Choroid plexus epithelial cell (primary cell): ENCODE measurements at regions not wholly inside any gene's neighbourhood (a gene's known extent, or its start where the extent isn't known, plus 50 kb on each side); places are given as distances from the start of the nearest gene placed in this dataset.
A peak's percentile ranks its signal among the peaks of the same experiment; 100 is the strongest.
"Not testable (repeated sequence)": the region's sequence is repeated elsewhere in the genome, so short reads cannot be mapped to it uniquely, and the experiment has no call there.

Experiments
- DNase-seq: peaks from one replicate; pipeline ENCODE4 v3.0.0-alpha.2; 2010; ENCODE audit warnings: low read depth
- H3K4me3 ChIP-seq: 2 replicates; pipeline ENCODE4 v1.5.1; 2011; ENCODE audit warnings: low read depth, mild to moderate bottlenecking, control low read depth, low read length, moderate library complexity
- TF ChIP-seq, protein P1 (sequence below): conservative IDR thresholded peaks from 2 replicates; pipeline ENCODE4 v1.5.1; 2011; ENCODE audit warnings: low read depth, mild to moderate bottlenecking, control low read depth, inconsistent platforms, low read length, moderate library complexity

DNA sequence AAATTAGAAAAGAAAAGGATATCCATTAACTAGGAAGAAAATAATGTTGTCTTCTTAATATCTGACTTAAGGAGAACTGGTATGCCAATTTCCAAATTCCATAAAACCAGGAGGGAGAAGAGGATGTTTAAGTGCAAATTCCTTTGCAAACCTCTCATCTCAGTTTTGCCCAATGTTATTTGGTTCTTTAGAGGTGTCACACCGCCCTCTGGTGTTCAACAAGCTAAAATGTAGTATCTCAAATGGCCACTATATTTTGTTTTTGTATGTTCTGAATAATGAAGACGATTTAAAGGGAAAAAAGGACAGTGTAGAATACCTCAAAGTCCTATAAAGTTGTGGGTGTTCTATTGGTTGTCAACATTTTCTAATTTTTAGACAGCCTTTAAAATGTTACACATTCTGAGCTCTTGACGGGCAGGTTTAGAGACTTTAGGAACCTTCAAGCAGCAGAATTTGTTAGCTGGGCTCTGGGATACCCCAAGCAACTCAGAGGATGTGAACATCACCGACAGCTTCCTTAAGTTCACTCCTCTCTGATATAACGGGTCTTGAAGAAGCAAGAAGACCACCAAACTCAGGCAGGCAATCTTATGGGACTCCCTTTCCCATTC, 458.3 kb downstream of the MFSD1 start:
- peak; percentile 89 for DNase-seq
- TF ChIP-seq, protein P1, sequence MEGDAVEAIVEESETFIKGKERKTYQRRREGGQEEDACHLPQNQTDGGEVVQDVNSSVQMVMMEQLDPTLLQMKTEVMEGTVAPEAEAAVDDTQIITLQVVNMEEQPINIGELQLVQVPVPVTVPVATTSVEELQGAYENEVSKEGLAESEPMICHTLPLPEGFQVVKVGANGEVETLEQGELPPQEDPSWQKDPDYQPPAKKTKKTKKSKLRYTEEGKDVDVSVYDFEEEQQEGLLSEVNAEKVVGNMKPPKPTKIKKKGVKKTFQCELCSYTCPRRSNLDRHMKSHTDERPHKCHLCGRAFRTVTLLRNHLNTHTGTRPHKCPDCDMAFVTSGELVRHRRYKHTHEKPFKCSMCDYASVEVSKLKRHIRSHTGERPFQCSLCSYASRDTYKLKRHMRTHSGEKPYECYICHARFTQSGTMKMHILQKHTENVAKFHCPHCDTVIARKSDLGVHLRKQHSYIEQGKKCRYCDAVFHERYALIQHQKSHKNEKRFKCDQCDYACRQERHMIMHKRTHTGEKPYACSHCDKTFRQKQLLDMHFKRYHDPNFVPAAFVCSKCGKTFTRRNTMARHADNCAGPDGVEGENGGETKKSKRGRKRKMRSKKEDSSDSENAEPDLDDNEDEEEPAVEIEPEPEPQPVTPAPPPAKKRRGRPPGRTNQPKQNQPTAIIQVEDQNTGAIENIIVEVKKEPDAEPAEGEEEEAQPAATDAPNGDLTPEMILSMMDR = peak; percentile 69
- H3K4me3 ChIP-seq = no peak overlapping the region

DNA sequence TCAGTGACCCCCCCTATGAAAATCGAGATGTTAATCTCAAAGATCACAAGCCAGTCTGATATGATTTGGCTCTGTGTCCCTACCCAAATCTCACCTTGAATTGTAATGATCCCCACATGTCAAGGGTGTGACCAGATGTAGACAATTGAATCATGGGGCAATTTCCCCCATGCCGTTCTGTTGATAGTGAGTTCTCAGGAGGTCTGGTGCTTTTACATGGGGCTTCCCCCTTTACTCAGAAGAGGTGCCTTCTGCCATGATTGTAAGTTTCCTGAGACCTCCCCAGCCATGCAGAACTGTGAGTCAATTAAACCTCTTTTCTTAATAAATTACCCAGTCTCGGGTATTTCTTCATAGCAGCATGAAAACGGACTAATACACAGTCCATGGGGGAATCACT, 459.5 kb downstream of the MFSD1 start:
- not testable (repeated sequence) for DNase-seq, H3K4me3 ChIP-seq

DNA sequence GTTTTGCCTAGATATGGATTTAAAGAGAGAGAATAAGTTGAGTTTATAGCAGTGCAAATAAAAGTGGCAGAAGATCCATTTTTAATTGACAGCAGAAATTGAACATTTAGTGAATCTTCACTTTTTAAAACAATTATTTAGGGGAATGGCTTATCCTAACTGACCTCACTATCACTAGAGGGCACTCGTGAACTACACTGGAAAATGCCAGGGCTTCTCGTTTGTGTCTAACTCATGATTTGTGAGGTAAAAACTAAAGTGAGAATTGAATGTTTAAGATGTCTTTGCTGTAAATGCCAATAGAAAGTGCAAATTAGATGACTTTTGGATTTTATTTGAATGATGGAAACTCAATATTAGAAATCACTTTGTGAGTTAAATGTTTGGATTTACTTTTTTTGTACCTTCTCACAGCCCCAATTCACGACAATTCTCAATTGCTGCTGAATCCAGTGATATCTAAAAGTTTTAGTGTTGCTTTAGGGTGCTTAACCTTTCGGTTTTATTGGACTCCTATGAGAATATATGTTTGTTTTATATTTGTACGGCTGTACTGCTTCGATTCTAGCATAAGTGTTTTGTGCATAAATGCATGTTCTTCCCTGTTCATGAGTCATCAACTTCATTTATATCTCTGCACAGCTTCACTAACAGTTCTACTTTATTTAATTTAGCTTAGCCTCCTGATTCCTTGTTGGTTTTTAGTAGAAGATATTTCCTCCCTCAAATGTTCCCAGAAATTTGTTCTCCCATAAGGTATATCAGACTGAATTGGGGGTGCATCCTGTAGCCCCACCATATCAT, 462.1 kb downstream of the MFSD1 start:
- DNase-seq = peak; percentile 74
- H3K4me3 ChIP-seq = no peak overlapping the region
- TF ChIP-seq, protein P1 = peak; percentile 82

DNA sequence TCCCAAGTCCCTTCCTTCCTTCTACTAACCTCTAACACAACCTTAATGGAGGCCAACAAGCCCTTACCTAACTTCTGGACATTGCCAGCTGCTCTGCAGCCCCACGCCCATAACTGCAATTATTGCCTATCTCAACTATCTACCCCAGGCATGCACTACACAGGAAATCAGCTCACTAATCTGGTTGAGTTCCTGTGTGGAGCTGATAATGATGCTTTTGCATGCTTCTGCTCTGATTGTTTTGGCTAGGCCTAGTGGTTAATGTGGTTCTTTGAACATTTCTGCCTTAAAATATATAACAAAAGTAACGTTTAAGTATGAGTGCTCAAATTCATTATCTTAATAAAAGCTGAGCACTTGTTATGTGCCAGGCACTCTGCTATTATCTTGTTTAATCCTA, 463.9 kb downstream of the MFSD1 start:
- H3K4me3 ChIP-seq = no peak overlapping the region
- DNase-seq = peak; percentile 30
- TF ChIP-seq, protein P1 = no peak

DNA sequence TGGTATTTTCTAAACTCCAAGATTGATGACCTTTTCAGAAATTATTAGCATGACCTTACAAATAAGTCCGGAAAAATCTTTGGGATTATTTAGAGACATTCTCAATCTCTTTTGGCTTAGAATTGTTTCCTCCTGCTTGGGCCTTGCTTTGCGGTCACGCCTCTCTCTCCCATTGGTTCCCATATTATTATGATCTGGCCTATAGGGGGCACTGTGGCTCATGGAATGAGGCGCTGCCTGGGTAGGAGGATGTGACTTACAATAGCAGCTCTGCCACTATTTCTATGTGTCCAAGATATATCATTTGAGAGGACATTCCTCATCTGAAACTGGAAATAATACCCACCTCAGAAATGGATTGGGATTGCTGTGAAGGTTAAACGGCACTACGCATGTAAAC, 464.9 kb downstream of the MFSD1 start:
- H3K4me3 ChIP-seq = no peak overlapping the region
- DNase-seq = peak; percentile 61
- TF ChIP-seq, protein P1 = peak; percentile 53

DNA sequence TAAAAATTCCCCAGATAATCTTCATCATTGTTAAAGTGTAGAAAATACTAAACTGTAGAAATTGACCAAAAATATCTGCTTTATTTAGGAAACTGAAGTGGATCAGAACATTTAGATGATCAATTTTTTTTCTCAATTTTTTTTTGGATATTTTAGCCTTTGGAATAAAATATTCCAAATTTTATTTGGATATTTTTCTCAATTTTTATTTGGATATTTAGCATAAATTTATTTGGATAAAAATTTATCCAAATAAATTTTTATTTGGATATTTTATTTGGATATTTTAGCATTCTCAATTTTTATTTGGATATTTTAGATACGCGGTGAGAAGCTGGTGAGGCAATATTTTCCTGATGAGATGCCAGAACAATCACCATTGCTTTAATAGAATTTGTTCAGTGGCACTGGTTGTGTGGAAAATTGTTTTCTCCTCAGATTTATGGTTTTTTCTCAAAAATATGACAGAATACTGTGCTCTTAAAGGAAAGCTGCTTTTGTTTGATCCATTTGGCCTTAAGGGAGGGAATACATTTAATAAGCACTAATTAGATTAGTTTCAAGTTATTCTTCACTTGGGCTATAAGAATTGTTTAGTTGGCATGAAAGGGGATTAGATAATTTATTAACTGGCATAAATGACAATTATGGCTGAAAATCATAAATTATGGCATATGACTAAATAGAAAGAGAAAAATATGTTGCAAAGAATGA, 470.1 kb downstream of the MFSD1 start:
- DNase-seq = no peak
- H3K4me3 ChIP-seq = no peak overlapping the region
- TF ChIP-seq, protein P1 = no peak

DNA sequence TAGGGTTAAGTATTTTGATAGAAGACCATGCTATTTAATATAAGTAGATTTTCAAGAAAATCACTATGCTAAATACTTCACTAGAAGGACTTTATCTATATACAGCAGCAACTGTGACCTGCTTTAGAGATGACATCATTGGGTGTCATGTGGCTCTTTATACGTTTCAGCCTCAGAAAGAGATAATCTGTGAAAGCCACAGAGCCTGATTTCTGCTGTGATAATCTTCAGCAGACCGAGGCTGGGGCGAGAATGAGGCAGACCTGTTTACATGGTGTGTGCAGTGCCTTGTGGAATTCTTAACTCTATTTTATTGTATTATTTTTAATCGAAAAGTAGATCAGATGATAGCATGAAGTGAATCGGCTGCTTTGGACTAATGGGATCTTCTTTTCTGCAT, 471.2 kb downstream of the MFSD1 start:
- no peak for DNase-seq
- TF ChIP-seq, protein P1 = no peak
- H3K4me3 ChIP-seq = no peak overlapping the region
